MM.1S (cell line): ENCODE measurements at regions not wholly inside any gene's neighbourhood (a gene's known extent, or its start where the extent isn't known, plus 50 kb on each side); places are given as distances from the start of the nearest gene placed in this dataset.

Experiments used
- EZH2 ChIP-seq: fragments of 300-600 bp; sonication (generic); optimal IDR thresholded peaks from 2 replicates; pipeline ENCODE3; 2017; ENCODE audit warnings: low read depth, mild to moderate bottlenecking, antibody characterized with exemption, low read length, mixed read lengths
- EZH2phosphoT487 ChIP-seq: fragments of 300-600 bp; sonication (generic); IDR thresholded peaks from 2 replicates; pipeline ENCODE4 v1.6.1; 2018; ENCODE audit warnings: antibody characterized with exemption, low read length
- TF ChIP-seq, protein P1 (sequence below): fragments of 300-600 bp; sonication (generic); IDR thresholded peaks from 2 replicates; pipeline ENCODE4 v1.5.1; 2016; ENCODE audit warnings: antibody characterized with exemption, low read length, mixed read lengths

DNA sequence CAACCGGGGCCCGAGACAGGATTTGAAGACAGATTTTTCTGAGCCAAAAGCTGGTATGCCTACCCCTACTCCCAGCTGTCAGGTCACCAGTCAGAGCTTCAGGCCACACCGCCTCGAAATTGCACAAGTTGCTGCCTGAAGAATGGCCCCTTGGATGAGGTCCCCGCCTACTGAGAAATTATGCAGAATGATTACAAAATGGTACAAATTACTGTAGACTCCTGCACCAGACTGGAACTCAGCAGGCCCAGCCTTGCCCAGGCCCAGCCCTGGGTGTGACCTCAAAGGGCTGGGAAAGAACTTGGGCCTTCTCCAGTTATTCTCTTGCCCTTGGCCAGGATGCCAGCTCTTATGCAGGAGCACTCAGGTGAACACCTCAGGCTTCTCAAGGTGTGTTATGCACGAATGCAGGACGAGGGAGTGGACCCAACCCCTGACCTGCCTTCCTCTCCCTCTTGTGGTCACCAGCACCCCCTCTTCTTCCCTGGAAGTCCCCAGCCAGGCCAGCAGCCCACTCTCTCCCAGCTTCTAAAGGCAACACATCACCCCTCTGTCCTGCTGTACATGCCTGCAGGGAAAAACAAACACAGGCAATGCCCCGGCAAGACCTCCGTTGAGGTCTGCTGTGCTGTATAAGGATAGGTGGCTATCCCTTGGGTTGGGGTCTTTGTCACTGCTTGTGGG lies 88.7 kb upstream of the NAA20 start:
- TF ChIP-seq, protein P1, sequence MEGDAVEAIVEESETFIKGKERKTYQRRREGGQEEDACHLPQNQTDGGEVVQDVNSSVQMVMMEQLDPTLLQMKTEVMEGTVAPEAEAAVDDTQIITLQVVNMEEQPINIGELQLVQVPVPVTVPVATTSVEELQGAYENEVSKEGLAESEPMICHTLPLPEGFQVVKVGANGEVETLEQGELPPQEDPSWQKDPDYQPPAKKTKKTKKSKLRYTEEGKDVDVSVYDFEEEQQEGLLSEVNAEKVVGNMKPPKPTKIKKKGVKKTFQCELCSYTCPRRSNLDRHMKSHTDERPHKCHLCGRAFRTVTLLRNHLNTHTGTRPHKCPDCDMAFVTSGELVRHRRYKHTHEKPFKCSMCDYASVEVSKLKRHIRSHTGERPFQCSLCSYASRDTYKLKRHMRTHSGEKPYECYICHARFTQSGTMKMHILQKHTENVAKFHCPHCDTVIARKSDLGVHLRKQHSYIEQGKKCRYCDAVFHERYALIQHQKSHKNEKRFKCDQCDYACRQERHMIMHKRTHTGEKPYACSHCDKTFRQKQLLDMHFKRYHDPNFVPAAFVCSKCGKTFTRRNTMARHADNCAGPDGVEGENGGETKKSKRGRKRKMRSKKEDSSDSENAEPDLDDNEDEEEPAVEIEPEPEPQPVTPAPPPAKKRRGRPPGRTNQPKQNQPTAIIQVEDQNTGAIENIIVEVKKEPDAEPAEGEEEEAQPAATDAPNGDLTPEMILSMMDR: no peak
- no peak for TF ChIP-seq EZH2
- no peak for TF ChIP-seq EZH2phosphoT487
